ENCODE measurements at regions not wholly inside any gene's neighbourhood (a gene's known extent, or its start where the extent isn't known, plus 50 kb on each side); places are given as distances from the start of the nearest gene placed in this dataset.

- Histone ChIP-seq H3K9me2 (ENCODE audit: insufficient read depth) (no peaks in the 10 kb centered on the region), H3K36me3 (ENCODE audit: insufficient read depth) (no peaks in the 10 kb centered on the region), H3F3A (replicated peaks; ENCODE audit: low read depth) (no peaks in the 10 kb centered on the region), H4K20me1 (replicated peaks; ENCODE audit: insufficient read depth) (no peaks in the 10 kb centered on the region), H3K4me1 (ENCODE audit: insufficient read depth) (no peaks in the 10 kb centered on the region), H3K4me2 (no peak overlapping the region), H3K79me2 (replicated peaks; ENCODE audit: insufficient read depth) (no peaks in the 10 kb centered on the region), H3K4me3 (no peak overlapping the region), H3K27me3 (ENCODE audit: insufficient read depth) (no peaks in the 10 kb centered on the region), H2AFZ (no peak overlapping the region), H3K27ac (ENCODE audit: low read depth) (no peak overlapping the region)
- Mint-ChIP-seq H3K27ac (no peak overlapping the region), H3K9me3 (peaks cover 92% of the 10 kb centered on the region), H3K4me3 (no peak overlapping the region), H3K27me3 (ENCODE audit: insufficient read depth, low read depth, poor library complexity) (peaks cover 8% of the 10 kb centered on the region), H3K4me1 (no peaks in the 10 kb centered on the region), H3K36me3 (ENCODE audit: low read depth) (peaks cover 19% of the 10 kb centered on the region)
- TF ChIP-seq ZNF114 (CRISPR knock-in tag; IDR thresholded peaks at IDR 0.05) (no peak), CTCF (conservative IDR thresholded peaks at IDR 0.05; ENCODE audit: low read depth in 2 of 2) (no peak), STAT1 (IDR thresholded peaks at IDR 0.05; ENCODE audit: unreplicated experiment) (no peak), ZNF331 (CRISPR knock-in tag; IDR thresholded peaks at IDR 0.05; ENCODE audit: low read depth) (no peak), EZH2 (IDR thresholded peaks at IDR 0.05; ENCODE audit: low read depth, unreplicated experiment) (no peak), POLR2AphosphoS5 (IDR thresholded peaks at IDR 0.05; ENCODE audit: low read depth) (no peak), ETS1 (IDR thresholded peaks at IDR 0.05) (no peak), REST (IDR thresholded peaks at IDR 0.05; ENCODE audit: unreplicated experiment) (no peak), NANOG (IDR thresholded peaks at IDR 0.05; ENCODE audit: borderline replicate concordance) (no peak), CREB1 (CRISPR knock-in tag; IDR thresholded peaks at IDR 0.05; ENCODE audit: low read depth) (no peak), EZH2phosphoT487 (IDR thresholded peaks at IDR 0.05; ENCODE audit: unreplicated experiment) (no peak), ZNF462 (CRISPR knock-in tag; IDR thresholded peaks at IDR 0.05) (no peak)
- ATAC-seq (no peak), DNase-seq (ENCODE audit: low spot score) (no peak)
Observed at GRCh38 chr19:23065306-23065705, 51.5 kb upstream of the ZNF730 start.

Data from GM23338 (cell line).